IMR-90 (cell line): ENCODE measurements at regions not wholly inside any gene's neighbourhood (a gene's known extent, or its start where the extent isn't known, plus 50 kb on each side); places are given as distances from the start of the nearest gene placed in this dataset.

Experiments used
- ATAC-seq: fragments of 200-7000 bp; cut with Tn5 transposase; 2 replicates; pipeline ENCODE4 v1.9.1; 2020; ENCODE audit warnings: low read depth, mild to moderate bottlenecking, moderate library complexity
- BruUV-seq: library from RNA; stranded (reverse); fragments of 400-500 nt; replicated peaks from 2 replicates; lab custom pipeline; 2021; lab: Mats Ljungman, UMichigan
- CTCF ChIA-PET: fragments of 300-600 bp; formaldehyde crosslinking; extraction: SDS; loops from one replicate; lab custom pipeline; 2021; ENCODE audit warnings: antibody characterized with exemption; lab: Yijun Ruan, JAX
- POLR2A ChIA-PET: fragments of 300-600 bp; sonication (Branson Sonifier 250); formaldehyde crosslinking; loops from one replicate; lab custom pipeline; 2022; ENCODE audit warnings: antibody characterized with exemption; ENCODE audit not compliant: unreplicated experiment; lab: Charles Lee
- DNase-seq: peaks from one replicate; pipeline ENCODE4 v3.0.0; 2013
- H2AFZ ChIP-seq: replicated peaks from 2 replicates; pipeline ENCODE3; 2013; ENCODE audit warnings: low read length, mild to moderate bottlenecking; ENCODE audit not compliant: poor library complexity
- H2AK5ac ChIP-seq: 2 replicates; pipeline ENCODE4 v1.6.1; 2013; ENCODE audit warnings: low read depth, low read length, inconsistent platforms
- H2AK9ac ChIP-seq: replicated peaks from 2 replicates; pipeline ENCODE3; 2013; ENCODE audit warnings: mild to moderate bottlenecking, low read depth, low read length, moderate library complexity; ENCODE audit not compliant: poor library complexity
- H2BK120ac ChIP-seq: 2 replicates; pipeline ENCODE4 v1.6.1; 2013; ENCODE audit warnings: low read depth, low read length, inconsistent platforms
- H2BK15ac ChIP-seq: 3 replicates; pipeline ENCODE4 v1.6.1; 2013; ENCODE audit warnings: low read depth, low read length, inconsistent platforms
- H2BK20ac ChIP-seq: 2 replicates; pipeline ENCODE4 v1.6.1; 2013; ENCODE audit warnings: low read depth, mild to moderate bottlenecking, inconsistent platforms, low read length, moderate library complexity
- H2BK5ac ChIP-seq: 2 replicates; pipeline ENCODE4 v1.6.1; 2013; ENCODE audit warnings: mild to moderate bottlenecking, low read depth, low read length, inconsistent platforms; ENCODE audit not compliant: poor library complexity, severe bottlenecking
- H3K14ac ChIP-seq: replicated peaks from 2 replicates; pipeline ENCODE4 v1.6.1; 2013; ENCODE audit warnings: low read depth, low read length, inconsistent platforms
- H3K18ac ChIP-seq: 2 replicates; pipeline ENCODE4 v1.6.1; 2013; ENCODE audit warnings: low read depth, low read length, control low read depth
- H3K23ac ChIP-seq: 2 replicates; pipeline ENCODE4 v1.6.1; 2013; ENCODE audit warnings: low read depth, low read length, inconsistent platforms
- H3K27ac ChIP-seq: 2 replicates; pipeline ENCODE4 v1.5.1; 2013; ENCODE audit warnings: mild to moderate bottlenecking, control low read depth, low read length; ENCODE audit not compliant: insufficient read depth
- H3K27me3 ChIP-seq: 2 replicates; pipeline ENCODE4 v1.6.1; 2013; ENCODE audit warnings: low read length; ENCODE audit not compliant: control insufficient read depth, insufficient read depth
- H3K36me3 ChIP-seq: 2 replicates; pipeline ENCODE4 v1.6.1; 2013; ENCODE audit warnings: low read length, mixed read lengths; ENCODE audit not compliant: control insufficient read depth, insufficient read depth
- H3K4ac ChIP-seq: 2 replicates; pipeline ENCODE4 v1.6.1; 2013; ENCODE audit warnings: low read depth, low read length, inconsistent platforms
- H3K4me1 ChIP-seq: 2 replicates; pipeline ENCODE4 v1.6.1; 2013; ENCODE audit warnings: low read length, mixed read lengths; ENCODE audit not compliant: control insufficient read depth, insufficient read depth
- H3K4me2 ChIP-seq: 2 replicates; pipeline ENCODE4 v1.6.1; 2013; ENCODE audit warnings: low read depth, mild to moderate bottlenecking, control low read depth, low read length, moderate library complexity
- H3K4me3 ChIP-seq: 2 replicates; pipeline ENCODE4 v1.5.1; 2013; ENCODE audit warnings: low read depth, mild to moderate bottlenecking, control low read depth, low read length, moderate library complexity; ENCODE audit not compliant: insufficient read depth
- H3K56ac ChIP-seq: 2 replicates; pipeline ENCODE4 v1.6.1; 2013; ENCODE audit warnings: low read length, inconsistent platforms; ENCODE audit not compliant: insufficient read depth; ENCODE audit errors: extremely low read depth
- H3K79me1 ChIP-seq, 2 experiments: 2 replicates each; pipeline ENCODE4 v1.6.1; 2013; ENCODE audit warnings: low read length in 2 of 2, inconsistent platforms in 1 of 2, low read depth in 1 of 2
- H3K9ac ChIP-seq: 2 replicates; pipeline ENCODE4 v1.6.1; 2013; ENCODE audit warnings: low read depth, low read length, control low read depth
- H3K9me1 ChIP-seq: 2 replicates; pipeline ENCODE4 v1.6.1; 2013; ENCODE audit warnings: low read length, inconsistent platforms; ENCODE audit not compliant: insufficient read depth
- H3K9me3 ChIP-seq: 2 replicates; pipeline ENCODE4 v1.6.1; 2013; ENCODE audit warnings: low read length; ENCODE audit not compliant: control insufficient read depth, insufficient read depth
- H4K20me1 ChIP-seq: 2 replicates; pipeline ENCODE4 v1.6.1; 2013; ENCODE audit warnings: low read length, inconsistent platforms; ENCODE audit not compliant: insufficient read depth
- H4K5ac ChIP-seq: 2 replicates; pipeline ENCODE4 v1.6.1; 2013; ENCODE audit warnings: mild to moderate bottlenecking, low read depth, low read length, control low read depth
- H4K8ac ChIP-seq, 2 experiments: 2 replicates each; pipeline ENCODE4 v1.6.1; 2013; ENCODE audit warnings: low read depth in 2 of 2, low read length in 2 of 2, control low read depth in 1 of 2, inconsistent platforms in 1 of 2
- H4K91ac ChIP-seq: 2 replicates; pipeline ENCODE4 v1.6.1; 2013; ENCODE audit warnings: low read depth, low read length, inconsistent platforms; ENCODE audit not compliant: insufficient read depth
- BHLHE40 ChIP-seq: fragments of 150-350 bp; IDR thresholded peaks from 2 replicates; pipeline ENCODE4 v1.6.1; 2016; ENCODE audit warnings: mild to moderate bottlenecking, low read depth, low read length
- CEBPB ChIP-seq: IDR thresholded peaks from 2 replicates; pipeline ENCODE4 v1.6.1; 2012; ENCODE audit warnings: low read depth, low read length, improper control_type of control experiment
- CHD1 ChIP-seq: IDR thresholded peaks from 2 replicates; pipeline ENCODE4 v1.6.1; 2012; ENCODE audit warnings: low read depth, low read length, improper control_type of control experiment
- CTCF ChIP-seq: conservative IDR thresholded peaks from 2 replicates; pipeline ENCODE4 v1.5.1; 2012; ENCODE audit warnings: mild to moderate bottlenecking, low read depth, low read length, improper control_type of control experiment
- ELK1 ChIP-seq: fragments of 150-350 bp; IDR thresholded peaks from 2 replicates; pipeline ENCODE4 v1.6.1; 2016; ENCODE audit warnings: low read depth, mild to moderate bottlenecking, low read length, moderate library complexity, borderline replicate concordance
- FOS ChIP-seq: fragments of 150-350 bp; IDR thresholded peaks from 2 replicates; pipeline ENCODE4 v1.6.1; 2016; ENCODE audit warnings: low read depth, low read length
- MAFK ChIP-seq: IDR thresholded peaks from 2 replicates; pipeline ENCODE4 v1.6.1; 2012; ENCODE audit warnings: low read depth, low read length, improper control_type of control experiment
- MAZ ChIP-seq: IDR thresholded peaks from 2 replicates; pipeline ENCODE4 v1.6.1; 2012; ENCODE audit warnings: low read depth, mild to moderate bottlenecking, low read length, improper control_type of control experiment, moderate library complexity, borderline replicate concordance
- MXI1 ChIP-seq: IDR thresholded peaks from 2 replicates; pipeline ENCODE4 v1.6.1; 2012; ENCODE audit warnings: low read depth, mild to moderate bottlenecking, low read length, moderate library complexity, borderline replicate concordance
- NFE2L2 ChIP-seq: fragments of 150-350 bp; IDR thresholded peaks from 2 replicates; pipeline ENCODE4 v1.6.1; 2016; ENCODE audit warnings: low read depth, mild to moderate bottlenecking, low read length
- POLR2A ChIP-seq: IDR thresholded peaks from 2 replicates; pipeline ENCODE4 v1.6.1; 2012; ENCODE audit warnings: mild to moderate bottlenecking, low read depth, low read length
- RAD21 ChIP-seq: IDR thresholded peaks from 2 replicates; pipeline ENCODE4 v1.6.1; 2012; ENCODE audit warnings: low read length, improper control_type of control experiment
- RCOR1 ChIP-seq: IDR thresholded peaks from 2 replicates; pipeline ENCODE4 v1.6.1; 2012; ENCODE audit warnings: mild to moderate bottlenecking, low read length, improper control_type of control experiment; ENCODE audit not compliant: insufficient replicate concordance
- RFX5 ChIP-seq: IDR thresholded peaks from 2 replicates; pipeline ENCODE4 v1.8.0; 2012; ENCODE audit warnings: low read depth, mild to moderate bottlenecking, low read length, moderate library complexity
- SMC3 ChIP-seq: fragments of 150-350 bp; IDR thresholded peaks from 2 replicates; pipeline ENCODE4 v1.6.1; 2016; ENCODE audit warnings: low read depth, mild to moderate bottlenecking, antibody characterized with exemption, low read length, moderate library complexity
- USF2 ChIP-seq: fragments of 150-350 bp; IDR thresholded peaks from 2 replicates; pipeline ENCODE4 v1.6.1; 2017; ENCODE audit warnings: mild to moderate bottlenecking, antibody characterized with exemption, low read length, low read depth
- WGBS, 2 experiments: methylation state at CpG; one replicate each; pipeline versions ENCODE4 v1.1.5 to v1.1.7; 2013; ENCODE audit warnings: missing lambda C conversion rate in 2 of 2; ENCODE audit not compliant: insufficient read length in 1 of 2; ENCODE audit errors: extremely low coverage in 2 of 2; 5-methylcytosine and 5-hydroxymethylcytosine counted together
- dilution Hi-C: fragments of 300-500 bp; cut with HindIII; formaldehyde crosslinking; loops from one replicate; pipeline ENCODE4 v1.14.3; 2018; ENCODE audit warnings: low sequenced_read_pairs; ENCODE audit not compliant: unreplicated experiment
- in situ Hi-C: fragments of 300-500 bp; cut with MboI; formaldehyde crosslinking; loops from 3 replicates; pipeline ENCODE4 v1.14.3; 2019; ENCODE audit warnings: low sequenced_read_pairs, inconsistent platforms, mixed read lengths
- intact Hi-C: fragments of 100-400 bp; cut with micrococcal nuclease; formaldehyde crosslinking; loops from 2 replicates; pipeline ENCODE4 v1.10.0; 2022

- no peak overlapping the region for H2BK15ac ChIP-seq
- H2AK5ac ChIP-seq: no peak overlapping the region
- no peak overlapping the region for H3K14ac ChIP-seq
- no peaks in the 10 kb centered on the region for H3K79me1 ChIP-seq
- H4K20me1 ChIP-seq: no peaks in the 10 kb centered on the region
- H2BK120ac ChIP-seq: no peak overlapping the region
- H3K56ac ChIP-seq: no peak overlapping the region
- H3K4me1 ChIP-seq: no peaks in the 10 kb centered on the region
- H3K4ac ChIP-seq: no peak overlapping the region
- no peak overlapping the region for H2AK9ac ChIP-seq
- H3K4me3 ChIP-seq: no peak overlapping the region
- no CpG with 5 or more reads among the region's 2 CpGs for WGBS, 2 experiments
- no peak overlapping the region for H4K91ac ChIP-seq
- no peaks in the 10 kb centered on the region for H3K9me1 ChIP-seq
- DNase-seq (no peak), ATAC-seq (no peak)
- no TSS peak for BruUV-seq
- H3K27me3 ChIP-seq: no peaks in the 10 kb centered on the region
- no peak overlapping the region for H4K8ac ChIP-seq
- H3K36me3 ChIP-seq: no peaks in the 10 kb centered on the region
- dilution Hi-C loops: no loop called here
- H3K18ac ChIP-seq: no peak overlapping the region
- H3K23ac ChIP-seq: no peak overlapping the region
- TF ChIP-seq CHD1 (no peak), BHLHE40 (no peak), MXI1 (no peak), RFX5 (no peak), RAD21 (no peak), MAZ (no peak), SMC3 (no peak), POLR2A (no peak), CEBPB (no peak), FOS (no peak), NFE2L2 (no peak), ELK1 (no peak), CTCF (no peak), RCOR1 (no peak), MAFK (no peak), USF2 (no peak)
- H3K4me2 ChIP-seq: no peak overlapping the region
- H4K5ac ChIP-seq: no peak overlapping the region
- H3K9ac ChIP-seq: no peak overlapping the region
- CTCF ChIA-PET: interaction anchor here (1.0 kb wide), 1 partner anchor 9 kb away, joined by 5 read pairs; no protein-coding TSS in a partner anchor
- H3K27ac ChIP-seq: no peak overlapping the region
- H2BK20ac ChIP-seq: no peak overlapping the region
- in situ Hi-C loops: no loop called here
- H3K9me3 ChIP-seq: no peaks in the 10 kb centered on the region
- POLR2A ChIA-PET: no interaction called here
- no peak overlapping the region for H2AFZ ChIP-seq
- intact Hi-C loops: no loop called here
- H2BK5ac ChIP-seq: no peak overlapping the region
Measured at GRCh38 chr3:171535799-171536198, 75.6 kb upstream of the TNIK start.
